Body of pancreas (tissue), 4 donors: ENCODE measurements at regions not wholly inside any gene's neighbourhood (a gene's known extent, or its start where the extent isn't known, plus 50 kb on each side); places are given as distances from the start of the nearest gene placed in this dataset.

Experiments used
- ATAC-seq: fragments of 150-250 bp; one replicate; pipeline ENCODE4 v1.9.1; 2016
- DNase-seq, 4 donors: peaks; one replicate each; pipeline ENCODE4 v3.0.0-alpha.2; 2019
- H3K27ac ChIP-seq, 4 donors: fragments of 200-600 bp; sonication (generic); 1 replicate in 3 of 4; 2 replicates in 1 of 4; pipeline versions ENCODE4 v1.5.1 to v1.6.1; 2016 to 2019; ENCODE audit warnings: mild to moderate bottlenecking in 1 of 4, mixed read lengths in 1 of 4, moderate library complexity in 1 of 4
- H3K27me3 ChIP-seq, 2 donors: fragments of 200-600 bp; sonication (generic); one replicate each; pipeline ENCODE4 v1.6.0; 2016; ENCODE audit warnings: mild to moderate bottlenecking in 1 of 2
- H3K36me3 ChIP-seq, 2 donors: fragments of 200-600 bp; sonication (generic); replicated peaks in 1 of 2; 2 replicates each; pipeline ENCODE4 v1.5.1; 2016; ENCODE audit warnings: low read depth in 2 of 2; ENCODE audit not compliant: insufficient read depth in 1 of 2
- H3K4me1 ChIP-seq: fragments of 200-600 bp; sonication (generic); one replicate; pipeline ENCODE4 v1.6.0; 2016
- H3K4me3 ChIP-seq, 2 donors: fragments of 200-600 bp; sonication (generic); 1 replicate in 1 of 2; 2 replicates in 1 of 2; pipeline ENCODE4 v1.5.1; 2016 to 2019
- H3K9me3 ChIP-seq, 3 donors: fragments of 200-600 bp; sonication (generic); 1 replicate in 2 of 3; 2 replicates in 1 of 3; pipeline ENCODE4 v1.5.1; 2016
- POLR2A ChIP-seq, 3 donors: fragments of 450-650 bp; IDR thresholded peaks; one replicate each; pipeline ENCODE4 v1.6.1; 2016; ENCODE audit warnings: antibody characterized with exemption in 3 of 3, mild to moderate bottlenecking in 2 of 3
- WGBS, 2 donors: methylation state at CpG; one replicate each; pipeline ENCODE4 v1.1.5; 2017; 5-methylcytosine and 5-hydroxymethylcytosine counted together
- intact Hi-C: fragments of 100-400 bp; cut with DNase I; formaldehyde crosslinking; loops from one replicate; pipeline ENCODE4 v1.15.1; 2023
- TF ChIP-seq, protein P1 (sequence below), 7 experiments: fragments of 450-650 bp in 4 of 7; fragments of 200-600 bp in 3 of 7; sonication (generic) in 3 of 7; IDR thresholded peaks; one replicate each; pipeline ENCODE4 v1.5.1; 2016 to 2019; ENCODE audit warnings: antibody characterized with exemption in 7 of 7

- ATAC-seq (no peak), DNase-seq (no peak)
- no peaks in the 10 kb centered on the region for H3K9me3 ChIP-seq
- TF ChIP-seq POLR2A (IDR thresholded peaks at IDR 0.05), result no peak
- TF ChIP-seq, protein P1, sequence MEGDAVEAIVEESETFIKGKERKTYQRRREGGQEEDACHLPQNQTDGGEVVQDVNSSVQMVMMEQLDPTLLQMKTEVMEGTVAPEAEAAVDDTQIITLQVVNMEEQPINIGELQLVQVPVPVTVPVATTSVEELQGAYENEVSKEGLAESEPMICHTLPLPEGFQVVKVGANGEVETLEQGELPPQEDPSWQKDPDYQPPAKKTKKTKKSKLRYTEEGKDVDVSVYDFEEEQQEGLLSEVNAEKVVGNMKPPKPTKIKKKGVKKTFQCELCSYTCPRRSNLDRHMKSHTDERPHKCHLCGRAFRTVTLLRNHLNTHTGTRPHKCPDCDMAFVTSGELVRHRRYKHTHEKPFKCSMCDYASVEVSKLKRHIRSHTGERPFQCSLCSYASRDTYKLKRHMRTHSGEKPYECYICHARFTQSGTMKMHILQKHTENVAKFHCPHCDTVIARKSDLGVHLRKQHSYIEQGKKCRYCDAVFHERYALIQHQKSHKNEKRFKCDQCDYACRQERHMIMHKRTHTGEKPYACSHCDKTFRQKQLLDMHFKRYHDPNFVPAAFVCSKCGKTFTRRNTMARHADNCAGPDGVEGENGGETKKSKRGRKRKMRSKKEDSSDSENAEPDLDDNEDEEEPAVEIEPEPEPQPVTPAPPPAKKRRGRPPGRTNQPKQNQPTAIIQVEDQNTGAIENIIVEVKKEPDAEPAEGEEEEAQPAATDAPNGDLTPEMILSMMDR (IDR thresholded peaks at IDR 0.05), result no peak
- no peaks in the 10 kb centered on the region for H3K36me3 ChIP-seq
- H3K27me3 ChIP-seq, result no peaks in the 10 kb centered on the region
- H3K4me1 ChIP-seq, result no peaks in the 10 kb centered on the region
- no peak overlapping the region for H3K4me3 ChIP-seq
- H3K27ac ChIP-seq, result no peak overlapping the region
- WGBS, 2 donors, result 77 to 78% methylated on average over 4 of the region's 4 CpGs
- intact Hi-C loops, result no loop called here
Observed at GRCh38 chr12:42892702-42893551, 303.4 kb upstream of the PRICKLE1 start.

DNA sequence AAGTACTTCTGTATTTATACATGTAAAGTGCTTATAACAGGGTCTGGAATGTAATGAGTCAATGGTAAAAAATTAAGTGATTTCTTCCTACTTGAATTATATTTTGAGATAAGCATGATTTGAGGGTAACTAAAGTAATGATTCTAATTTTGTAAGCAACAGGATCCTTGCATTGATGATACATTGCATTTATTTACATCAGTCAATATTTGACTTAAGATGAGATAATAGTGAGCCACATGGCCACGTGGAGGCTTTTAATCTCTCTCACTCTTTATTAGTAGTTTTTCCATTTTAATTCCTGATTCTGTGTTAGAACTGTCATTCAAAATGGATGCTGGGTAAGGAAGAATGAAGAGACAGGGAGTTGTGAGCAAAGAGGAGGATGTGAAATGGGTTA is 298.1 kb upstream of the PRICKLE1 start:
- H3K4me3 ChIP-seq, result no peak overlapping the region
- no peaks in the 10 kb centered on the region for H3K4me1 ChIP-seq
- DNase-seq (no peak), ATAC-seq (no peak)
- intact Hi-C loops, result no loop called here
- WGBS, 2 donors, result 7 to 12% methylated on average over 1 of the region's 1 CpG
- H3K36me3 ChIP-seq, result no peaks in the 10 kb centered on the region
- no peak for TF ChIP-seq POLR2A (IDR thresholded peaks at IDR 0.05)
- TF ChIP-seq, protein P1 (IDR thresholded peaks at IDR 0.05), result no peak
- no peaks in the 10 kb centered on the region for H3K27me3 ChIP-seq
- H3K27ac ChIP-seq, result no peak overlapping the region
- H3K9me3 ChIP-seq, result no peaks in the 10 kb centered on the region

DNA sequence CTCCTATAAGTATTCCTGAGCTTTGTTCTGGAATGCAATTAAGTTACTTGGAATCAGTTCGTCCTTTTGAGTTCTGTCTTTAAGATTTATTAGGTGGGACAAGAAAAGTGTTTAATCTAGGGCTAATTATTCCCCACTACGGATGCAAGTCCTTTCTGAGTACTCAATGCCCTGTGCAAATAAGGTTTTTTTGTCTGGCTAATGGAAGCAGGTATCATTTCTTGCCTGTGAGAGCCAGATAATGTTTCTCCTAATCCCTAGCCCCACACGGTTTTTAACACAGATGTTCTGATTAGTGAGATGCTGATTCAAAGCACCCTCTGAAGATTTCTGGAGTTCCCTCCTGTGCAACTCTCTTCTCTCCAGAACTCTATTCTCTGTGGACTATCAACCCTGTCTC is 296.6 kb upstream of the PRICKLE1 start:
- no peak for TF ChIP-seq POLR2A (IDR thresholded peaks at IDR 0.05)
- TF ChIP-seq, protein P1 (IDR thresholded peaks at IDR 0.05), result no peak
- no peaks in the 10 kb centered on the region for H3K36me3 ChIP-seq
- intact Hi-C loops, result no loop called here
- H3K9me3 ChIP-seq, result no peaks in the 10 kb centered on the region
- no peaks in the 10 kb centered on the region for H3K27me3 ChIP-seq
- ATAC-seq, result no peak
- no peak overlapping the region for H3K27ac ChIP-seq
- H3K4me3 ChIP-seq, result no peak overlapping the region
- 28 to 37% methylated on average over 3 of the region's 3 CpGs for WGBS, 2 donors
- H3K4me1 ChIP-seq, result no peaks in the 10 kb centered on the region
- DNase-seq, result no peak

DNA sequence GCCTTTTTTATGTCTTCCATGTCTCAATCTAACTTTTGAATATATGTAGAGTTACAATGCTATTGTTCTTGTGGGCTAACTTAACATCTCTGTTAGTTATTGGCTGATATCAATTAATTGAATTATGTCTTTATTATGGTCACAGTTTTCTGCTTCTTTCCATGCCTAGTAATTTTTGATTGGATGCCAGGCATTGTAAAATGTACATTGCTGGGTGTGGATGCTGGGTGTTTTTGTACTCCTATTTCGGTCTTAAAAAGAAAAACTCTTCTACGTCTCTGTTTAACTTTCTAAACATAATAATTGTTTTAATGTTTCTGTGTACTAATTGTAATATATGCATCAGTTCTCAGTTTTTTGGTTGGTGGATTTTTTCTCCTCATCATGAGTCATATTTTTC is 296.1 kb upstream of the PRICKLE1 start:
- TF ChIP-seq POLR2A (IDR thresholded peaks at IDR 0.05), result no peak
- TF ChIP-seq, protein P1 (IDR thresholded peaks at IDR 0.05), result no peak
- intact Hi-C loops, result no loop called here
- H3K4me1 ChIP-seq, result no peaks in the 10 kb centered on the region
- no peaks in the 10 kb centered on the region for H3K36me3 ChIP-seq
- WGBS, 2 donors, result 86 to 91% methylated on average over 2 of the region's 2 CpGs
- H3K4me3 ChIP-seq, result no peak overlapping the region
- no peaks in the 10 kb centered on the region for H3K27me3 ChIP-seq
- H3K27ac ChIP-seq, result no peak overlapping the region
- no peaks in the 10 kb centered on the region for H3K9me3 ChIP-seq
- DNase-seq, result no peak
- no peak for ATAC-seq

DNA sequence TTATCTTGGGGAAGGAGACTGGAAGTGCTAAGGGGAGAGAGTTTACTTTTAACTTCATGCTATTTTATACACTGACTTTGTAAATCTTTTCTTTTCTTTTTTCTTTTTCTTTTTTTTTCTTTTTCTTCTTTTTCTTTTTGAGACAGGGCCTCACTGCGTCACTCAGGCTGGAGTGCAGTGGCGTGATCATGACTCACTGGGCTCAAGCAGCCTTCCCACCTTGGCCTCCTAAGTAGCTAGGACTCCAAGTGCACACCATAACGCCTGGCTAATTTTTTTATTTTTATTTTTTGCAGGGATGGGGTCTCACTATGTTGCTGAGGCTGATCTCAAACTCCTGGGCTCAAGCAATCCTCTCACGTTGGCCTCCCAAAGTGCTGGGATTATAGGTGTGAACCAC is 294.6 kb upstream of the PRICKLE1 start:
- H3K9me3 ChIP-seq, result no peaks in the 10 kb centered on the region
- WGBS, 2 donors, result 76 to 87% methylated on average over 4 of the region's 4 CpGs
- no peak for ATAC-seq

More for the DNA sequence above, 294.6 kb upstream of the PRICKLE1 start:
- intact Hi-C loops, result no loop called here
- Histone ChIP-seq H3K27ac (no peak overlapping the region), H3K4me1 (no peaks in the 10 kb centered on the region), H3K4me3 (no peak overlapping the region), H3K36me3 (no peaks in the 10 kb centered on the region), H3K27me3 (no peaks in the 10 kb centered on the region)
- TF ChIP-seq POLR2A (IDR thresholded peaks at IDR 0.05), result no peak
- TF ChIP-seq, protein P1 (IDR thresholded peaks at IDR 0.05), result no peak
- no peak for DNase-seq
